ENCODE measurements at regions not wholly inside any gene's neighbourhood (a gene's known extent, or its start where the extent isn't known, plus 50 kb on each side); places are given as distances from the start of the nearest gene placed in this dataset.
A peak's percentile ranks its signal among the peaks of the same experiment; 100 is the strongest.
"Not testable (repeated sequence)": the region's sequence is repeated elsewhere in the genome, so short reads cannot be mapped to it uniquely, and the experiment has no call there.

GRCh38 chr1:229913489-229913888 is 153.5 kb upstream of the GALNT2 start:
- no peak for DNase-seq (ENCODE audit: low read depth)

- not testable (repeated sequence) for DNase-seq (ENCODE audit: low read depth)
Observed at GRCh38 chr1:229919488-229919887, 147.6 kb upstream of the GALNT2 start.

GRCh38 chr1:229920683-229921082 is 146.4 kb upstream of the GALNT2 start:
- DNase-seq (ENCODE audit: low read depth): no peak

- no peak for DNase-seq (ENCODE audit: low read depth)
Observed at GRCh38 chr1:229922249-229922648, 144.8 kb upstream of the GALNT2 start.

GRCh38 chr1:229924639-229925038 is 142.4 kb upstream of the GALNT2 start:
- DNase-seq (ENCODE audit: low read depth): no peak

- DNase-seq (ENCODE audit: low read depth): no peak
Observed at GRCh38 chr1:229928767-229929166, 138.3 kb upstream of the GALNT2 start.

- DNase-seq (ENCODE audit: low read depth): not testable (repeated sequence)
Observed at GRCh38 chr1:229931751-229932150, 135.3 kb upstream of the GALNT2 start.

GRCh38 chr1:229935157-229935556 is 131.9 kb upstream of the GALNT2 start:
- peak; percentile 50 for DNase-seq (ENCODE audit: low read depth)

GRCh38 chr1:229938551-229938950 is 128.5 kb upstream of the GALNT2 start:
- no peak for DNase-seq (ENCODE audit: low read depth)

- DNase-seq (ENCODE audit: low read depth): peak; percentile 28
Observed at GRCh38 chr1:229940684-229941083, 126.4 kb upstream of the GALNT2 start.

- no peak for DNase-seq (ENCODE audit: low read depth)
Observed at GRCh38 chr1:229941160-229941559, 125.9 kb upstream of the GALNT2 start.

GRCh38 chr1:229941831-229942230 is 125.2 kb upstream of the GALNT2 start:
- DNase-seq (ENCODE audit: low read depth): no peak

- no peak for DNase-seq (ENCODE audit: low read depth)
Observed at GRCh38 chr1:229942501-229942900, 124.5 kb upstream of the GALNT2 start.

- DNase-seq (ENCODE audit: low read depth): no peak
Observed at GRCh38 chr1:229943148-229943714, 123.8 kb upstream of the GALNT2 start.

- DNase-seq (ENCODE audit: low read depth): no peak
Observed at GRCh38 chr1:229943988-229944743, 122.9 kb upstream of the GALNT2 start.

GRCh38 chr1:229945795-229946194 is 121.2 kb upstream of the GALNT2 start:
- no peak for DNase-seq (ENCODE audit: low read depth)

GRCh38 chr1:229947968-229948367 is 119.1 kb upstream of the GALNT2 start:
- no peak for DNase-seq (ENCODE audit: low read depth)

- no peak for DNase-seq (ENCODE audit: low read depth)
Observed at GRCh38 chr1:229948438-229948837, 118.6 kb upstream of the GALNT2 start.

GRCh38 chr1:229949500-229949899 is 117.5 kb upstream of the GALNT2 start:
- no peak for DNase-seq (ENCODE audit: low read depth)

- DNase-seq (ENCODE audit: low read depth): no peak
Observed at GRCh38 chr1:229950020-229950419, 117.0 kb upstream of the GALNT2 start.

- DNase-seq (ENCODE audit: low read depth): no peak
Observed at GRCh38 chr1:229950908-229951307, 116.1 kb upstream of the GALNT2 start.

GRCh38 chr1:229951856-229952534 is 115.0 kb upstream of the GALNT2 start:
- no peak for DNase-seq (ENCODE audit: low read depth)
